Brain microvascular endothelial cell (primary cell): ENCODE measurements at regions not wholly inside any gene's neighbourhood (a gene's known extent, or its start where the extent isn't known, plus 50 kb on each side); places are given as distances from the start of the nearest gene placed in this dataset.

Experiments used
- DNase-seq: peaks from one replicate; pipeline ENCODE4 v3.0.0-alpha.2; 2020
- H3K27ac ChIP-seq: fragments of 250-450 bp; sonication (Bioruptor Pico); 2 replicates; pipeline ENCODE4 v1.5.1; 2020; ENCODE audit warnings: mild to moderate bottlenecking, moderate library complexity
- H3K27me3 ChIP-seq: fragments of 250-450 bp; sonication (Bioruptor Pico); replicated peaks from 2 replicates; pipeline ENCODE4 v1.5.1; 2020; ENCODE audit warnings: mild to moderate bottlenecking
- H3K36me3 ChIP-seq: fragments of 250-450 bp; sonication (Bioruptor Pico); replicated peaks from 2 replicates; pipeline ENCODE4 v1.5.1; 2020; ENCODE audit warnings: mild to moderate bottlenecking
- H3K4me3 ChIP-seq: 2 replicates; pipeline ENCODE4 v1.5.1; 2011; ENCODE audit warnings: low read depth, mild to moderate bottlenecking, control low read depth, low read length, moderate library complexity
- CTCF ChIP-seq: IDR thresholded peaks from 2 replicates; pipeline ENCODE4 v1.5.1; 2011; ENCODE audit warnings: low read depth, mild to moderate bottlenecking, moderate library complexity, low read length, control low read depth, inconsistent platforms; ENCODE audit errors: missing control alignments
- in situ Hi-C: cut with HindIII; loops from 2 replicates; pipeline ENCODE4 v1.10.0; 2017; ENCODE audit warnings: low sequenced_read_pairs, low pct_ligation_motif_present

- no peaks in the 10 kb centered on the region for H3K27me3 ChIP-seq
- H3K27ac ChIP-seq = no peak overlapping the region
- in situ Hi-C loops = no loop called here
- H3K4me3 ChIP-seq = no peak overlapping the region
- DNase-seq = peak; percentile 35
- no peak for TF ChIP-seq CTCF
- H3K36me3 ChIP-seq = no peaks in the 10 kb centered on the region
Observed at GRCh38 chr15:95845862-95846515, 484.5 kb upstream of the NR2F2 start.

- Histone ChIP-seq H3K27me3 (no peaks in the 10 kb centered on the region), H3K36me3 (no peaks in the 10 kb centered on the region), H3K4me3 (no peak overlapping the region), H3K27ac (no peak overlapping the region)
- DNase-seq = no peak
- in situ Hi-C loops = no loop called here
- no peak for TF ChIP-seq CTCF
Observed at GRCh38 chr15:95848126-95848525, 482.4 kb upstream of the NR2F2 start.

- no peak overlapping the region for H3K4me3 ChIP-seq
- H3K36me3 ChIP-seq = no peaks in the 10 kb centered on the region
- H3K27ac ChIP-seq = no peak overlapping the region
- in situ Hi-C loops = no loop called here
- H3K27me3 ChIP-seq = no peaks in the 10 kb centered on the region
- no peak for DNase-seq
- TF ChIP-seq CTCF = no peak
Observed at GRCh38 chr15:95850837-95851236, 479.7 kb upstream of the NR2F2 start.

GRCh38 chr15:95853350-95853749 is 477.1 kb upstream of the NR2F2 start:
- no peak overlapping the region for H3K27ac ChIP-seq
- H3K27me3 ChIP-seq = no peaks in the 10 kb centered on the region
- no peak for DNase-seq
- no peak overlapping the region for H3K4me3 ChIP-seq
- TF ChIP-seq CTCF = no peak
- H3K36me3 ChIP-seq = no peaks in the 10 kb centered on the region
- in situ Hi-C loops = no loop called here

GRCh38 chr15:95857124-95857757 is 473.3 kb upstream of the NR2F2 start:
- DNase-seq = peak; percentile 48
- no peaks in the 10 kb centered on the region for H3K27me3 ChIP-seq
- no peak overlapping the region for H3K27ac ChIP-seq
- no peaks in the 10 kb centered on the region for H3K36me3 ChIP-seq
- no peak overlapping the region for H3K4me3 ChIP-seq
- TF ChIP-seq CTCF = no peak
- in situ Hi-C loops = no loop called here

GRCh38 chr15:95857758-95858157 is 472.7 kb upstream of the NR2F2 start:
- H3K36me3 ChIP-seq = no peaks in the 10 kb centered on the region

More at GRCh38 chr15:95857758-95858157, 472.7 kb upstream of the NR2F2 start:
- Histone ChIP-seq H3K27me3 (no peaks in the 10 kb centered on the region), H3K4me3 (no peak overlapping the region), H3K27ac (no peak overlapping the region)
- in situ Hi-C loops = no loop called here
- no peak for TF ChIP-seq CTCF
- DNase-seq = no peak
